ENCODE measurements at regions not wholly inside any gene's neighbourhood (a gene's known extent, or its start where the extent isn't known, plus 50 kb on each side); places are given as distances from the start of the nearest gene placed in this dataset.

DNA sequence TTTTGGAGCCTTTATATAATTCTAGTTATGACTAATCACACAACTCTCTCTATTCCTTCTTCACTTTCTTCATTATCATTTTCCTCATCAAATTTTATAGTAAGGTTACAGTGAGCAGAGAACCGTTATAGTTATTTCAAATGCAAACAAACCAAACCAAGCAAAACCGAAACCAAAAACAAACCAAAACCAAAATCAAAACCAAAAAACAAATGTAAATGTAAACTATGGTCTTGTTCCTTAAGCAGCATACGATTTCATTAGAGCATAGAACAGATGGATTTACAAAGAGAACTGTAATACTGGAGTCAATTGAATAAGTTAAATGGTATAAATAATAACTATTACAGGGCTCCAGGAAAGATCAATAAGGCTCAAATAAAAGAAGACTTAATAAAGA lies 447.1 kb downstream of the LRRC70 start:
- TF ChIP-seq, protein P1, sequence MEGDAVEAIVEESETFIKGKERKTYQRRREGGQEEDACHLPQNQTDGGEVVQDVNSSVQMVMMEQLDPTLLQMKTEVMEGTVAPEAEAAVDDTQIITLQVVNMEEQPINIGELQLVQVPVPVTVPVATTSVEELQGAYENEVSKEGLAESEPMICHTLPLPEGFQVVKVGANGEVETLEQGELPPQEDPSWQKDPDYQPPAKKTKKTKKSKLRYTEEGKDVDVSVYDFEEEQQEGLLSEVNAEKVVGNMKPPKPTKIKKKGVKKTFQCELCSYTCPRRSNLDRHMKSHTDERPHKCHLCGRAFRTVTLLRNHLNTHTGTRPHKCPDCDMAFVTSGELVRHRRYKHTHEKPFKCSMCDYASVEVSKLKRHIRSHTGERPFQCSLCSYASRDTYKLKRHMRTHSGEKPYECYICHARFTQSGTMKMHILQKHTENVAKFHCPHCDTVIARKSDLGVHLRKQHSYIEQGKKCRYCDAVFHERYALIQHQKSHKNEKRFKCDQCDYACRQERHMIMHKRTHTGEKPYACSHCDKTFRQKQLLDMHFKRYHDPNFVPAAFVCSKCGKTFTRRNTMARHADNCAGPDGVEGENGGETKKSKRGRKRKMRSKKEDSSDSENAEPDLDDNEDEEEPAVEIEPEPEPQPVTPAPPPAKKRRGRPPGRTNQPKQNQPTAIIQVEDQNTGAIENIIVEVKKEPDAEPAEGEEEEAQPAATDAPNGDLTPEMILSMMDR (conservative IDR thresholded peaks at IDR 0.05; ENCODE audit: low read length) = no peak
- TF ChIP-seq EZH2phosphoT487 (IDR thresholded peaks at IDR 0.05; ENCODE audit: borderline replicate concordance, low read depth, low read length) = no peak
